ENCODE measurements at regions not wholly inside any gene's neighbourhood (a gene's known extent, or its start where the extent isn't known, plus 50 kb on each side); places are given as distances from the start of the nearest gene placed in this dataset.

DNA sequence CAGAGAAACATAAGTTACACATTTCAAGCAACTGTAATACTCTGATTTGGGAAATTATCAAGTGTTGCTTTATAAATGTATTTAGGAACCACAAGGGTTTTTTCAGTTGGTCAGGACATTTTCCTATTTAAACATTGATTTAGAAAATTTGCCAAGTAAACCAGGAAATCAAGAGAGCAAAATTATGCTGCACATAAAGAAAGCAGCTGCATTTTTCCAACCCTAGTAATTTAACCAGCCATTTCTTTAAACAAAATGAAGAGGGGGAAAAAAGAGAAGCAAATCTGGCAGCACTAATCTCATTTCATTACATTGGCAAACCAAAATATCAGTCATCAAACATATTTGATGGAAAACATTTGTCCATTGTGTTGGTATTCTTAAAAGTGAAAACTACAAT is 271.4 kb downstream of the TLE1 start:
- Histone ChIP-seq H3K9ac (replicated peaks; ENCODE audit: extremely low read depth, insufficient read depth, low read length) (no peak overlapping the region), H3K27ac (ENCODE audit: insufficient read depth, low read depth, low read length) (no peak overlapping the region), H3K79me2 (ENCODE audit: control insufficient read depth, insufficient read depth, low read length) (no peaks in the 10 kb centered on the region), H3K4me3 (replicated peaks in 1 of 3; ENCODE audit: insufficient read depth in 1 of 3, low read depth in 1 of 3, low read length in 3 of 3) (no peak overlapping the region), H3K9me3 (replicated peaks; ENCODE audit: control insufficient read depth, insufficient read depth, low read length) (no peaks in the 10 kb centered on the region), H3K36me3 (ENCODE audit: control insufficient read depth in 2 of 2, extremely low read depth in 1 of 2, insufficient read depth in 2 of 2, low read length in 2 of 2) (no peaks in the 10 kb centered on the region), H2AFZ (ENCODE audit: low read depth, low read length) (no peak overlapping the region), H4K20me1 (replicated peaks; ENCODE audit: control insufficient read depth, extremely low read depth, insufficient read depth, low read length) (no peaks in the 10 kb centered on the region), H3K27me3 (ENCODE audit: control insufficient read depth in 2 of 2, insufficient read depth in 2 of 2, low read length in 2 of 2) (no peaks in the 10 kb centered on the region), H3K4me2 (ENCODE audit: insufficient read depth, low read length) (no peak overlapping the region), H3K4me1 (ENCODE audit: control insufficient read depth, extremely low read depth, insufficient read depth, low read length) (no peaks in the 10 kb centered on the region), H3K9me1 (replicated peaks; ENCODE audit: control insufficient read depth, extremely low read depth, insufficient read depth, low read length) (no peaks in the 10 kb centered on the region)
- ChIA-PET POLR2A (no interaction called here), CTCF (no interaction called here)
- FAIRE-seq (no peak), DNase-seq (ENCODE audit: low read depth, low spot score) (no peak)
- dilution Hi-C loops (cut with MboI; ENCODE audit: extremely low pct_ligation_motif_present, low sequenced_read_pairs): no loop called here
- intact Hi-C loops (cut with micrococcal nuclease): no loop called here
- BruUV-seq (replicated peaks): no TSS peak
- TF ChIP-seq EZH2 (IDR thresholded peaks at IDR 0.05; ENCODE audit: borderline replicate concordance, low read depth, low read length, severe bottlenecking) (no peak), FOS (IDR thresholded peaks at IDR 0.05; ENCODE audit: borderline replicate concordance, insufficient read depth, low read length) (no peak), MYC (IDR thresholded peaks at IDR 0.05; ENCODE audit: low read depth, low read length) (no peak), POLR2AphosphoS5 (IDR thresholded peaks at IDR 0.05; ENCODE audit: insufficient read depth, low read depth, low read length) (no peak), GATA2 (IDR thresholded peaks at IDR 0.05; ENCODE audit: insufficient read depth, insufficient read length, low read depth, low read length) (no peak), POLR2A (IDR thresholded peaks at IDR 0.05; ENCODE audit: low read depth, low read length) (no peak), JUN (IDR thresholded peaks at IDR 0.05; ENCODE audit: borderline replicate concordance, insufficient read depth, insufficient read length, low read depth) (no peak)
- TF ChIP-seq, protein P1, sequence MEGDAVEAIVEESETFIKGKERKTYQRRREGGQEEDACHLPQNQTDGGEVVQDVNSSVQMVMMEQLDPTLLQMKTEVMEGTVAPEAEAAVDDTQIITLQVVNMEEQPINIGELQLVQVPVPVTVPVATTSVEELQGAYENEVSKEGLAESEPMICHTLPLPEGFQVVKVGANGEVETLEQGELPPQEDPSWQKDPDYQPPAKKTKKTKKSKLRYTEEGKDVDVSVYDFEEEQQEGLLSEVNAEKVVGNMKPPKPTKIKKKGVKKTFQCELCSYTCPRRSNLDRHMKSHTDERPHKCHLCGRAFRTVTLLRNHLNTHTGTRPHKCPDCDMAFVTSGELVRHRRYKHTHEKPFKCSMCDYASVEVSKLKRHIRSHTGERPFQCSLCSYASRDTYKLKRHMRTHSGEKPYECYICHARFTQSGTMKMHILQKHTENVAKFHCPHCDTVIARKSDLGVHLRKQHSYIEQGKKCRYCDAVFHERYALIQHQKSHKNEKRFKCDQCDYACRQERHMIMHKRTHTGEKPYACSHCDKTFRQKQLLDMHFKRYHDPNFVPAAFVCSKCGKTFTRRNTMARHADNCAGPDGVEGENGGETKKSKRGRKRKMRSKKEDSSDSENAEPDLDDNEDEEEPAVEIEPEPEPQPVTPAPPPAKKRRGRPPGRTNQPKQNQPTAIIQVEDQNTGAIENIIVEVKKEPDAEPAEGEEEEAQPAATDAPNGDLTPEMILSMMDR (IDR thresholded peaks at IDR 0.05; ENCODE audit: extremely low read depth in 1 of 2, insufficient read depth in 1 of 2, low read depth in 1 of 2, low read length in 2 of 2): no peak
- TF ChIP-seq, protein P2, sequence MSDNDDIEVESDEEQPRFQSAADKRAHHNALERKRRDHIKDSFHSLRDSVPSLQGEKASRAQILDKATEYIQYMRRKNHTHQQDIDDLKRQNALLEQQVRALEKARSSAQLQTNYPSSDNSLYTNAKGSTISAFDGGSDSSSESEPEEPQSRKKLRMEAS (IDR thresholded peaks at IDR 0.05; ENCODE audit: insufficient read depth, insufficient read length): no peak
